Fibroblast of lung (primary cell): ENCODE measurements at regions not wholly inside any gene's neighbourhood (a gene's known extent, or its start where the extent isn't known, plus 50 kb on each side); places are given as distances from the start of the nearest gene placed in this dataset.
"Not testable (repeated sequence)": the region's sequence is repeated elsewhere in the genome, so short reads cannot be mapped to it uniquely, and the experiment has no call there.

Experiments
- DNase-seq, 2 donors: peaks; one replicate each; pipeline versions ENCODE4 v3.0.0 to v3.0.0-alpha.2; 2010; ENCODE audit warnings: low read depth in 2 of 2
- H2AFZ ChIP-seq: 2 replicates; pipeline ENCODE4 v1.5.1; 2012; ENCODE audit warnings: low read length, control low read depth, inconsistent platforms
- H3K27ac ChIP-seq: 2 replicates; pipeline ENCODE4 v1.5.1; 2011; ENCODE audit warnings: low read length, control low read depth; ENCODE audit not compliant: insufficient read depth
- H3K27me3 ChIP-seq: 2 replicates; pipeline ENCODE4 v1.5.1; 2011; ENCODE audit warnings: mild to moderate bottlenecking, low read length; ENCODE audit not compliant: control insufficient read depth, insufficient read depth
- H3K36me3 ChIP-seq: 2 replicates; pipeline ENCODE4 v1.5.1; 2011; ENCODE audit warnings: low read length; ENCODE audit not compliant: control insufficient read depth, insufficient read depth
- H3K4me1 ChIP-seq: 2 replicates; pipeline ENCODE4 v1.5.1; 2011; ENCODE audit warnings: low read length; ENCODE audit not compliant: control insufficient read depth, insufficient read depth; ENCODE audit errors: extremely low read depth
- H3K4me2 ChIP-seq: 2 replicates; pipeline ENCODE4 v1.5.1; 2011; ENCODE audit warnings: low read length, control low read depth; ENCODE audit not compliant: insufficient read depth; ENCODE audit errors: extremely low read depth
- H3K4me3 ChIP-seq, 4 experiments: fragments of 200-600 bp in 1 of 4; sonication (generic) in 1 of 4; replicated peaks in 1 of 4; 2 replicates each; pipeline ENCODE4 v1.5.1; 2011 to 2016; ENCODE audit warnings: low read length in 4 of 4, low read depth in 3 of 4, mild to moderate bottlenecking in 3 of 4, control low read depth in 2 of 4, inconsistent platforms in 1 of 4, mixed read lengths in 1 of 4; ENCODE audit not compliant: insufficient read depth in 1 of 4; ENCODE audit errors: control extremely low read depth in 1 of 4
- H3K79me2 ChIP-seq: 2 replicates; pipeline ENCODE4 v1.5.1; 2012; ENCODE audit warnings: mild to moderate bottlenecking, low read length, inconsistent platforms; ENCODE audit not compliant: control insufficient read depth, insufficient read depth
- H3K9ac ChIP-seq: 2 replicates; pipeline ENCODE4 v1.5.1; 2011; ENCODE audit warnings: mild to moderate bottlenecking, low read length, control low read depth; ENCODE audit not compliant: insufficient read depth
- H3K9me3 ChIP-seq: 2 replicates; pipeline ENCODE4 v1.5.1; 2012; ENCODE audit warnings: low read depth, low read length; ENCODE audit not compliant: control insufficient read depth, insufficient read depth
- H4K20me1 ChIP-seq: 2 replicates; pipeline ENCODE4 v1.5.1; 2011; ENCODE audit warnings: low read length; ENCODE audit not compliant: control insufficient read depth, insufficient read depth; ENCODE audit errors: extremely low read depth
- EZH2 ChIP-seq: IDR thresholded peaks from 2 replicates; pipeline ENCODE4 v1.5.1; 2012; ENCODE audit warnings: low read length, control low read depth, mild to moderate bottlenecking; ENCODE audit errors: missing control alignments
- TF ChIP-seq, protein P1 (sequence below), 2 donors: IDR thresholded peaks in 1 of 2; conservative IDR thresholded peaks in 1 of 2; 1 replicate in 1 of 2; 2 replicates in 1 of 2; pipeline ENCODE4 v1.5.1; 2011 to 2012; ENCODE audit warnings: low read length in 2 of 2, control low read depth in 1 of 2, inconsistent platforms in 1 of 2, low read depth in 1 of 2, mild to moderate bottlenecking in 1 of 2

DNA sequence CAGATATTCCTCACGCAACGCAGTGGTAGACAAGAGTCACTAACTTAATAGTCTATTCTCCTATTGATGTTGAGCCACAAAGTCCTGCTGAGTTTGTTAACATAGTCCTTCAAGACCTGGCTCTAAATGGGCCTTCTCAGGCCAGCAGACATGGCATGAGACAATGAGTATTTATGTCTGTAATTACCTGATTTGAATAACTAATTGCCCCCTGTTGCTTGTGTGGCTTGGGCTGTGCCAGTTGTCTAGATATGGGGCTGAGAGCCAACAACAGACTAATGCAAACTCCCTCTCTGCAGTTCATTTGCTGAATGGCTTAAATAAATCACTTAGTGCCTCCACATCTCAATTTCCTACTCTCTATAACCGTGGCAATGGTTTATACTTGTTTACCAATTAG lies 65.5 kb upstream of the VWC2 start:
- Histone ChIP-seq H3K9ac (no peak overlapping the region), H3K4me1 (no peaks in the 10 kb centered on the region), H3K79me2 (no peaks in the 10 kb centered on the region), H3K9me3 (no peaks in the 10 kb centered on the region), H3K36me3 (no peaks in the 10 kb centered on the region), H3K4me2 (no peak overlapping the region), H3K4me3 (no peak overlapping the region), H2AFZ (no peak overlapping the region), H4K20me1 (no peaks in the 10 kb centered on the region), H3K27ac (no peak overlapping the region), H3K27me3 (no peaks in the 10 kb centered on the region)
- DNase-seq: no peak
- TF ChIP-seq, protein P1, sequence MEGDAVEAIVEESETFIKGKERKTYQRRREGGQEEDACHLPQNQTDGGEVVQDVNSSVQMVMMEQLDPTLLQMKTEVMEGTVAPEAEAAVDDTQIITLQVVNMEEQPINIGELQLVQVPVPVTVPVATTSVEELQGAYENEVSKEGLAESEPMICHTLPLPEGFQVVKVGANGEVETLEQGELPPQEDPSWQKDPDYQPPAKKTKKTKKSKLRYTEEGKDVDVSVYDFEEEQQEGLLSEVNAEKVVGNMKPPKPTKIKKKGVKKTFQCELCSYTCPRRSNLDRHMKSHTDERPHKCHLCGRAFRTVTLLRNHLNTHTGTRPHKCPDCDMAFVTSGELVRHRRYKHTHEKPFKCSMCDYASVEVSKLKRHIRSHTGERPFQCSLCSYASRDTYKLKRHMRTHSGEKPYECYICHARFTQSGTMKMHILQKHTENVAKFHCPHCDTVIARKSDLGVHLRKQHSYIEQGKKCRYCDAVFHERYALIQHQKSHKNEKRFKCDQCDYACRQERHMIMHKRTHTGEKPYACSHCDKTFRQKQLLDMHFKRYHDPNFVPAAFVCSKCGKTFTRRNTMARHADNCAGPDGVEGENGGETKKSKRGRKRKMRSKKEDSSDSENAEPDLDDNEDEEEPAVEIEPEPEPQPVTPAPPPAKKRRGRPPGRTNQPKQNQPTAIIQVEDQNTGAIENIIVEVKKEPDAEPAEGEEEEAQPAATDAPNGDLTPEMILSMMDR (conservative IDR thresholded peaks at IDR 0.05 in 1 of 2, IDR thresholded peaks at IDR 0.05 in 1 of 2; ENCODE audit: low read depth in 1 of 2, low read length in 2 of 2): no peak
- TF ChIP-seq EZH2: no peak

DNA sequence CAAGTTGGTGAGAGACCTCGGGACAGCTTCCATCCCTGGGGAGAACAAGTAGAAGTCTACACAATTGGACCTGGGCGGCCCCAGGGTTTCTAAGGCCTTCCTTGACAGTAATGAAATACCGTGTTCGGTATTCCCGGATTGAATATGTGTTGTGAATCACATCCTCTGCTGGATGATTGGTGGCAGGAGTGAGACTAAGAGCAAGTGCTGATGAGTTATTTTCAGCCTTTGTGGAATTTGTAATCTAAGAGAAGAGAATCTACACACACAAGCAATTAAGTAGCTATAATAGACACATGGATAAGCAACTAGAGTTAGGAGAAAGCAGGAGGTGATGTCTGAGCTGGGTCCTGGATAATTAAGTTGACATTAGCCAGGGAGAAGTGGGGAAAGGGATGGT lies 64.8 kb upstream of the VWC2 start:
- Histone ChIP-seq H3K4me1 (no peaks in the 10 kb centered on the region), H3K9ac (no peak overlapping the region), H3K9me3 (no peaks in the 10 kb centered on the region), H3K36me3 (no peaks in the 10 kb centered on the region), H3K4me2 (no peak overlapping the region), H3K4me3 (no peak overlapping the region), H3K27me3 (no peaks in the 10 kb centered on the region), H3K27ac (no peak overlapping the region), H4K20me1 (no peaks in the 10 kb centered on the region), H2AFZ (no peak overlapping the region), H3K79me2 (no peaks in the 10 kb centered on the region)
- no peak for TF ChIP-seq EZH2
- no peak for DNase-seq

DNA sequence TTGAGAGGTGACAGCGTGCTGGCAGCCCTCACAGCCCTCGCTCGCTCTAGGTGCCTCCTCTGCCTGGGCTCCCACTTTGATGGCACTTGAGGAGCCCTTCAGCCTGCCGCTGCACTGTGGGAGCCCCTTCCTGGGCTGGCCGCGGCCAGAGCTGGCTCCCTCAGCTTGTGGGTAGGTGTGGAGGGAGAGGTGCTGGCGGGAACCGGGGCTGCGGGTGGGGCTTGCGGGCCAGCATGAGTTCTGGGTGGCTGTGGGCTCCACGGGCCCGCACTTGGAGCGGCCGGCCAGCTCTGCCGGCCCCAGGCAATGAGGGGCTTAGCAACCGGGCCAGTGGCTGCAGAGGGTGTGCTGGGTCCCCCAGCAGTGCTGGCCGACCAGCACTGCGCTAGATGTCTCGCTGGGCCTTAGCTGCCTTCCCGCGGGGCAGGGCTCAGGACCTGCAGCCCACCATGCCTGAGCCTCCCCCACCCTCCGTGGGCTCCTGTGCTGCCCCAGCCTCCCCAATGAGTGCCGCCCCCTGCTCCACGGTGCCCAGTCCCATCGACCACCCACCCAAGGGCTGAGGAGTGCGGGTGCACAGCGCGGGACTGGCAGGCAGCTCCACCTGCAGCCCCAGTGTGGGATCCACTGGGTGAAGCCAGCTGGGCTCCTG lies 62.2 kb upstream of the VWC2 start:
- not testable (repeated sequence) for H3K9me3 ChIP-seq, H3K4me1 ChIP-seq, H4K20me1 ChIP-seq, H3K4me2 ChIP-seq, H3K27ac ChIP-seq, H3K36me3 ChIP-seq, H3K27me3 ChIP-seq, DNase-seq, H2AFZ ChIP-seq, H3K9ac ChIP-seq, H3K4me3 ChIP-seq, H3K79me2 ChIP-seq

DNA sequence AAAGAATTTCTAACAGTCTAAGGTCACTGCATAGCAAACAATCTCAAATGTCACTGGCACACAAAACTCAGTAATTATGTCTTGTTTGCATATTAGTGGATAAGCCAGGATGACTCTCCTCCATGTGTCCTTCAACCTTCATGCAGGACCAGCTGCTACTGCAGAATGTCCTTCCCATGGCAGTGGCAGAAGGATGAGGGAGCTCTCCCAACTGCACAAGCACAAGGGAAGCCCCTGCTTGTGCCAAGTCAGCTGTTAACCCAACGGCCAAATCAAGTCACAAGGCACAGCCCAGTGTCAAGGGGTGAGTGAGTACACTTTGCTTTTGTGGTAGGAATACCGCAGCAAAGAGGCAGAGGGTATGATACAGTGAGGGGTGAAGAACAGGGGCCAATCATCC lies 59.3 kb upstream of the VWC2 start:
- Histone ChIP-seq H3K4me1 (no peaks in the 10 kb centered on the region), H3K4me2 (no peak overlapping the region), H3K9ac (no peak overlapping the region), H3K36me3 (no peaks in the 10 kb centered on the region), H3K9me3 (no peaks in the 10 kb centered on the region), H4K20me1 (no peaks in the 10 kb centered on the region), H3K27me3 (no peaks in the 10 kb centered on the region), H3K4me3 (no peak overlapping the region), H3K79me2 (no peaks in the 10 kb centered on the region), H3K27ac (no peak overlapping the region), H2AFZ (no peak overlapping the region)
- TF ChIP-seq EZH2: no peak
- TF ChIP-seq, protein P1 (conservative IDR thresholded peaks at IDR 0.05 in 1 of 2, IDR thresholded peaks at IDR 0.05 in 1 of 2; ENCODE audit: low read depth in 1 of 2, low read length in 2 of 2): no peak
- no peak for DNase-seq
